ENCODE measurements at regions not wholly inside any gene's neighbourhood (a gene's known extent, or its start where the extent isn't known, plus 50 kb on each side); places are given as distances from the start of the nearest gene placed in this dataset.

DNA sequence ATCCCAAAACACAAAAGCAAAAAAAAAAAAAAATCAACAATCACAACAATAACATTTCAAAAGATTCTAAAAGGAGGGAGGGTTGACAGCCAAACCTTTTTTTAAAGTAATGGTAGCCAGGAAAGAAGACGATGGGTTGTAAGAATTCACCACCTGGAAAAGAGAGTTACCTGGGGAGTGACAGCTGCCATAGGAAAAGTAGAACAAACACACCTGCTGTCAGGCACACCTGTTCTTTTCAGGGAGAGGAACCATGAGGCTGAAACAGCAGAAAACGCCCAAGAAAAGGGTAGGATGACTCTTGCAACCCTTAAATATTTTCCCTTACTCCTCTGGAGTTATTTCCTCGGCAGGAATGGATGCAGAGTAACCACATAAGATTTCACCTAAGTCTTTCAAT lies 388.4 kb upstream of the TEX13C start:
- TF ChIP-seq ETV6 (conservative IDR thresholded peaks at IDR 0.05 in 1 of 2, IDR thresholded peaks at IDR 0.05 in 1 of 2; ENCODE audit: borderline replicate concordance in 1 of 2, low read depth in 1 of 2) (no peak), SP1 (IDR thresholded peaks at IDR 0.05; ENCODE audit: low read depth, low read length) (no peak)
